H54 (cell line): ENCODE measurements at regions not wholly inside any gene's neighbourhood (a gene's known extent, or its start where the extent isn't known, plus 50 kb on each side); places are given as distances from the start of the nearest gene placed in this dataset.
"Not testable (repeated sequence)": the region's sequence is repeated elsewhere in the genome, so short reads cannot be mapped to it uniquely, and the experiment has no call there.

Experiments used
- DNase-seq: peaks from one replicate; pipeline ENCODE4 v3.0.0; 2011; ENCODE audit warnings: low spot score, mixed read lengths; ENCODE audit not compliant: insufficient read length
- FAIRE-seq: peaks from 3 replicates; lab custom pipeline; 2011; peaks lifted over from hg19 to GRCh38; lab: Jason Lieb, UNC
- POLR2A ChIP-seq: IDR thresholded peaks from 2 replicates; pipeline ENCODE4 v1.6.1; 2011; ENCODE audit warnings: low read depth, mild to moderate bottlenecking, low read length

DNA sequence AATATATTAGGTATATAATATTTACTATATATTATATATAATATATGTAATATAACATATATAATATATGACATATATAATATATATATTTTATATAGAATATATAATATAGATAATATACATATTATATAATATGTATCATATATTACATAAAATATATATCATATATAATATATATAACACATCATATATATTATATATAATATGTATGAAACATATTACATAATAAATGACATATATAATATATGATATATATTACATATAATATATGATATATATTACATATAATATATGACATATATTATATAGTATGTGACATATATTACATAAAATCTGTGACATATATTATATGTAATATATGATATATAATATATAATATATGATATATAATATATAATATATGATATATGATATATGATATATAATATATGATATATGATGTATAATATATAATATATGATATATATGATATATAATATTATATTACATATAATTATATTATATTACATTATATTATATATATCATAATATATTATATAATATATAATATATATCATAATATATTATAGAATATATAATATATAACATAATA lies 119.5 kb upstream of the RIMBP3 start:
- FAIRE-seq (no peak), DNase-seq (no peak)
- no peak for TF ChIP-seq POLR2A

DNA sequence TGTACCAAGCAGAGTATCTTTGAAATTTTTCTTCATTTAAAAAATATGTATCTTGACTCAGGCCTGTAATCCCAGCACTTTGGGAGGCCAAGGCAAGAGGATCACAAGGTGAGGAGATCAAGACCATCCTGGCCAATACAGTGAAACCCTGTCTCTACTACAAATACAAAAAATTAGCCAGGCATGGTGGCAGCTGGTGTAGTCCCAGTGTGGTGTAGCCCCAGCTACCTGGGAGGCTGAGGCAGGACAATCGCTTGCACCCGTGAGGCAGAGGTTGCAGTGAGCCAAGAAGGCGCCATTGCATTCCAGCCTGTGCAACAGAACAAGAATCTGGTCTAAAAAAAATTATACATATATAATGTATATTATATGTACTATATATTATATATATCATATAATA lies 118.7 kb upstream of the RIMBP3 start:
- peak; percentile 100 for FAIRE-seq
- not testable (repeated sequence) for DNase-seq
